Endodermal cell (in vitro differentiated cells): ENCODE measurements at regions not wholly inside any gene's neighbourhood (a gene's known extent, or its start where the extent isn't known, plus 50 kb on each side); places are given as distances from the start of the nearest gene placed in this dataset.

Experiments used
- DNase-seq: peaks from one replicate; pipeline ENCODE4 v3.0.0-alpha.2; 2017
- H3K27ac ChIP-seq: 2 replicates; pipeline ENCODE4 v1.5.1; 2013; ENCODE audit warnings: mild to moderate bottlenecking, low read depth, low read length, moderate library complexity
- H3K27me3 ChIP-seq: 2 replicates; pipeline ENCODE4 v1.6.1; 2013; ENCODE audit warnings: mild to moderate bottlenecking, low read length, moderate library complexity; ENCODE audit not compliant: insufficient read depth, control insufficient read depth, poor library complexity, severe bottlenecking
- H3K36me3 ChIP-seq: 2 replicates; pipeline ENCODE4 v1.7.0; 2013; ENCODE audit warnings: mild to moderate bottlenecking, low read length, moderate library complexity; ENCODE audit not compliant: control insufficient read depth, insufficient read depth
- H3K4me1 ChIP-seq: one replicate; pipeline ENCODE4 v1.7.0; 2013; ENCODE audit warnings: low read length; ENCODE audit not compliant: control insufficient read depth, insufficient read depth
- H3K4me3 ChIP-seq: 2 replicates; pipeline ENCODE4 v1.5.1; 2013; ENCODE audit warnings: mild to moderate bottlenecking, low read length, moderate library complexity
- H3K9ac ChIP-seq: 2 replicates; pipeline ENCODE4 v1.6.1; 2013; ENCODE audit warnings: mild to moderate bottlenecking, low read length, moderate library complexity; ENCODE audit not compliant: poor library complexity, severe bottlenecking; ENCODE audit errors: extremely low read depth
- H3K9me3 ChIP-seq: 2 replicates; pipeline ENCODE4 v1.6.1; 2013; ENCODE audit warnings: mild to moderate bottlenecking, low read length, moderate library complexity; ENCODE audit not compliant: control insufficient read depth
- H3K27ac Mint-ChIP-seq: 2 replicates; pipeline ENCODE4 v1.8.0; 2020; ENCODE audit warnings: mixed read lengths
- H3K27me3 Mint-ChIP-seq: 2 replicates; pipeline ENCODE4 v1.8.0; 2021; ENCODE audit warnings: mild to moderate bottlenecking, mixed read lengths; ENCODE audit not compliant: insufficient read depth
- H3K36me3 Mint-ChIP-seq: 2 replicates; pipeline ENCODE4 v1.8.0; 2020; ENCODE audit warnings: low read depth, mixed read lengths
- H3K4me1 Mint-ChIP-seq: 2 replicates; pipeline ENCODE4 v1.8.0; 2020; ENCODE audit warnings: mixed read lengths
- H3K4me3 Mint-ChIP-seq: 2 replicates; pipeline ENCODE4 v1.8.0; 2020; ENCODE audit warnings: mild to moderate bottlenecking, moderate library complexity, mixed read lengths
- H3K9me3 Mint-ChIP-seq: 2 replicates; pipeline ENCODE4 v1.8.0; 2020; ENCODE audit warnings: mild to moderate bottlenecking, mixed read lengths
- WGBS, 2 experiments: methylation state at CpG; one replicate each; pipeline versions ENCODE4 v1.1.5 to v1.1.7; 2013; ENCODE audit warnings: missing lambda C conversion rate in 2 of 2, mixed read lengths in 1 of 2; ENCODE audit not compliant: insufficient coverage in 1 of 2, insufficient read length in 1 of 2; 5-methylcytosine and 5-hydroxymethylcytosine counted together
- TF ChIP-seq, protein P1 (sequence below): fragments of 200-600 bp; sonication (generic); conservative IDR thresholded peaks from 2 replicates; pipeline ENCODE4 v1.5.0; 2021; ENCODE audit warnings: antibody characterized with exemption, mild to moderate bottlenecking

DNA sequence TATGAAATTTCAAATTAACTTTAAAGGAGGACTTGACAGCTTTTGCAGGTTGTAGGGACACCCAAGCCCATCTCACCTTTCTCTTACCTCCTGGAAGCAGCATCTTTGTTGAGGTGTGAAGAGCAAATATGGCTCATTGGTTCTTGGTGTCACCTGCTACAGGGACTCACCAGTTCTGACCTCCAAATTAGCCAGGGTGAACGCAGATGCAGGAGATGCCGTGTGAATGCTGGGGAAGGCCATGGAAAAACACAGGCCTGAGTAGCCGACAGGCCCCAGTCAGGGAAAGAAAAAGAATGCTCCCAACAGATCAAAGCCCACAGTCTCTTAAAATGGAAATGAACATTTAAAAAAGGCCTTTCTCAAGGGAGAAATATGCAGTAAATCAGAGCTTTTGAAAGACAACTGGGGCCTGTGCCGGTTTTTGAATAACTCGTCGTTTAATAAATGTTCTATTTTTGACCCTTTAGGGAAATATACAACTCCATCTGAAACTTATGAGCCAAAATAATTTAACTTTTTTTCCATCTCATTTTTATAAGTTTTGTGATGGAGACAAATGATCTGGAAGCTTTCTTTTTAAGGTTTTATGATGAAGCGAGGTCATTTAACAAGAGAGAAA is 167.5 kb downstream of the CD83 start:
- peaks cover 3% of the 10 kb centered on the region for H3K9me3 ChIP-seq
- no peak overlapping the region for H3K4me3 ChIP-seq
- peaks cover 42% of the 10 kb centered on the region for H3K4me1 Mint-ChIP-seq
- no peaks in the 10 kb centered on the region for H3K36me3 ChIP-seq
- WGBS, 2 experiments: 69 to 77% methylated on average over 6 to 7 of the region's 7 CpGs
- peaks cover 66% of the 10 kb centered on the region for H3K36me3 Mint-ChIP-seq
- no peak overlapping the region for H3K27ac ChIP-seq
- H3K9me3 Mint-ChIP-seq: no peaks in the 10 kb centered on the region
- no peaks in the 10 kb centered on the region for H3K27me3 ChIP-seq
- no peaks in the 10 kb centered on the region for H3K27me3 Mint-ChIP-seq
- no peak overlapping the region for H3K9ac ChIP-seq
- H3K27ac Mint-ChIP-seq: no peak overlapping the region
- peaks cover 5% of the 10 kb centered on the region for H3K4me1 ChIP-seq
- peak; percentile 56 for DNase-seq
- TF ChIP-seq, protein P1, sequence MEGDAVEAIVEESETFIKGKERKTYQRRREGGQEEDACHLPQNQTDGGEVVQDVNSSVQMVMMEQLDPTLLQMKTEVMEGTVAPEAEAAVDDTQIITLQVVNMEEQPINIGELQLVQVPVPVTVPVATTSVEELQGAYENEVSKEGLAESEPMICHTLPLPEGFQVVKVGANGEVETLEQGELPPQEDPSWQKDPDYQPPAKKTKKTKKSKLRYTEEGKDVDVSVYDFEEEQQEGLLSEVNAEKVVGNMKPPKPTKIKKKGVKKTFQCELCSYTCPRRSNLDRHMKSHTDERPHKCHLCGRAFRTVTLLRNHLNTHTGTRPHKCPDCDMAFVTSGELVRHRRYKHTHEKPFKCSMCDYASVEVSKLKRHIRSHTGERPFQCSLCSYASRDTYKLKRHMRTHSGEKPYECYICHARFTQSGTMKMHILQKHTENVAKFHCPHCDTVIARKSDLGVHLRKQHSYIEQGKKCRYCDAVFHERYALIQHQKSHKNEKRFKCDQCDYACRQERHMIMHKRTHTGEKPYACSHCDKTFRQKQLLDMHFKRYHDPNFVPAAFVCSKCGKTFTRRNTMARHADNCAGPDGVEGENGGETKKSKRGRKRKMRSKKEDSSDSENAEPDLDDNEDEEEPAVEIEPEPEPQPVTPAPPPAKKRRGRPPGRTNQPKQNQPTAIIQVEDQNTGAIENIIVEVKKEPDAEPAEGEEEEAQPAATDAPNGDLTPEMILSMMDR: no peak
- H3K4me3 Mint-ChIP-seq: no peak overlapping the region

DNA sequence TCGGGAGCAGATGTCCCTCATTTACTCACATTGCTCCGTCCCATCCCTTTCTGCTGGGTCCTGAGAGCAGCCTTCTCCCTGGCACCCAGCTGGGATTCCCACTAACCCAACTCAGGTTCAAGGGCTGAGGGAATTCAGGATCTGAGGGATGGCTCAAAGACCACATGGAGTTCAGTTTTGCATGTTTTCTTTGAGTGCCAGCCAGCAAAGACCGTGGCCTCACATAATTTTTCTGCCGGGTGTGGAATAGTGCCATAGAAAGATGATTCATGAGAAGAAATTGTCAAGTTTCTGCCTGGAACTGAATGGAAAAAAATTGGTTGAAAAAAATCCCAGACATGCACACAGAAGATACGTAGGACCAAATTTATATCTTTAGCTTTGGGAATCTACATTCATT is 168.6 kb downstream of the CD83 start:
- peaks cover 34% of the 10 kb centered on the region for H3K4me1 Mint-ChIP-seq
- H3K36me3 Mint-ChIP-seq: peaks cover 76% of the 10 kb centered on the region
- H3K27ac Mint-ChIP-seq: peak overlapping the region; percentile 48
- Histone ChIP-seq H3K4me1 (peaks cover 5% of the 10 kb centered on the region), H3K36me3 (no peaks in the 10 kb centered on the region), H3K9me3 (no peaks in the 10 kb centered on the region), H3K9ac (no peak overlapping the region), H3K27ac (no peak overlapping the region), H3K4me3 (no peak overlapping the region), H3K27me3 (no peaks in the 10 kb centered on the region)
- no peaks in the 10 kb centered on the region for H3K27me3 Mint-ChIP-seq
- TF ChIP-seq, protein P1: no peak
- DNase-seq: peak; percentile 57
- no peak overlapping the region for H3K4me3 Mint-ChIP-seq
- 66 to 75% methylated on average over 5 of the region's 5 CpGs for WGBS, 2 experiments
- no peaks in the 10 kb centered on the region for H3K9me3 Mint-ChIP-seq

- Mint-ChIP-seq H3K4me3 (no peak overlapping the region), H3K9me3 (no peaks in the 10 kb centered on the region), H3K27me3 (no peaks in the 10 kb centered on the region), H3K36me3 (peaks cover 78% of the 10 kb centered on the region), H3K27ac (peak overlapping the region; percentile 60), H3K4me1 (peaks cover 34% of the 10 kb centered on the region)
- Histone ChIP-seq H3K27ac (no peak overlapping the region), H3K27me3 (no peaks in the 10 kb centered on the region), H3K9ac (no peak overlapping the region), H3K36me3 (no peaks in the 10 kb centered on the region), H3K4me3 (no peak overlapping the region), H3K4me1 (peaks cover 5% of the 10 kb centered on the region), H3K9me3 (no peaks in the 10 kb centered on the region)
- TF ChIP-seq, protein P1: peak; percentile 40
- 100% methylated on average over 1 of the region's 1 CpG; no CpG with 5 or more reads in 1 of the 2 experiments for WGBS, 2 experiments
- DNase-seq: peak; percentile 32
Measured at GRCh38 chr6:14286634-14287428, 169.3 kb downstream of the CD83 start.
